NCI-H1105 (cell line): ENCODE measurements at regions not wholly inside any gene's neighbourhood (a gene's known extent, or its start where the extent isn't known, plus 50 kb on each side); places are given as distances from the start of the nearest gene placed in this dataset.

ENCODE experiments used
- DNase-seq: peaks from one replicate; lab custom pipeline; 2025; lab: John Stamatoyannopoulos, UW

DNA sequence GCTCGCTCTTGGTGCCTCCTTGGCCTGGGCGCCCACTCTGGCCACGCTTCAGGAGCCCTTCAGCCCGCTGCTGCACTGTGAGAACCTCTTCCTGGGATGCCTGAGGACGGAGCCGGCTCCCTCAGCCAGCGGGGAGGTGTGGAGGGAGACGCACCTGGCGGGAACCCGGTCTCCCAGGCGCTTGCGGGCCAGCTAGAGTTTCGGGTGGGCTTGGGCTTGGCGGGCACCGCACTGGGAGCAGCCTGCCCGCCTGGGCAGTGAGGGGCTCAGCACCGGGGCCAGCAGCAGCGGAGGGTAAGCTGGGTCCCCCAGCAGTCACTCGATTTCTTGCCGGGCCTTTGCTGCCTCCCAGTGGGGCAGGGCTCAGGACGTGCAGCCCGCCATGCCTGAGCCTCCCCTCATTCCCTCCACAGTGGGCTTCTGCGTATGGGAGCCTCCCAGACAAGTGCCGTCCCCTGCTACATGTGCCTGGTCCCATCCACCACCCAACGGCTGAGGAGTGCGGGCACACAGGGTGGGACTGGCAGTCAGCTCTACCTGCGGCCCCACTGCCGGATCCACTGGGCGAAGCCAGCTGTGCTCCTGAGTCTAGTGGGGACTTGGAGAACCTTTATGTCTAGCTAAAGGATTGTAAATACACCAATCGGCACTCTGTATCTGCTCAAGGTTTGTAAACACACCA, 708.7 kb downstream of the VGLL3 start:
- no peak for DNase-seq

DNA sequence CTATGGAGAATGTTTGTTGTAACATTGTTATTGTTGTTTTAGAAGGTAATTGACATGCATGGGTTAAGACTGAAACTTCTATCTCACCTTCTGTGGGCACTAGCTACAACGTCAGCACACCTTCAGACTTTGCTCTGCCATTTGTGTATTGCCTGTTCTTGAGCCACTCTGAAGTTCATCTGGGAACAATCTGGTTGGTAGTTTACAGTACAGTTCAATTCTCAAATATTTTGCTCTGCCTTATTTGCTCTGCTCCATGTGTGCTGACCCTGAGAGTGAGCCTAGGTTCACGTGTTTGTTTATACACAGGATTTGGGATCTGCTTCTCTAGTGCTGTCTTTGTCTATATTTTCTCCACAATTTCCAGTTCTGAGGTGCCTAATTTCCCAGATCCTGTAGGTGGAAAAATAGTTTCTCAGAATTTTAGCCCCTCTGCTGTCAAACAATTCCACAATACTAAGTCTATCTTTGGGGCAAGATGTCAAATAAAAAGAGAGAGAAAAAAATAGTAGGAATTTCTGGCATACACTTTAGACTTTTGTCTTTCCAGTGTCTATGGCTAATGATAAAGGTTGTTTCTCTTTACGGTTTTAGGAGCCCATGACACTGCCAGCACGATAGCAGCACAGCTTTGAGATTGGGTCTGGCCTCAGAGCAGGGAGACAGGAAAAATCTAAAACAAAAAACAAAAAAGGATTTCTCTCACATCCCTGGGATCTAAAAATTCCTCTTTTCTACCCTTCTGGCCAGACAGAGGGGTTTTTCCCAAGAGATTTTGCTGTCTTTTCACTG, 721.4 kb downstream of the VGLL3 start:
- no peak for DNase-seq

DNA sequence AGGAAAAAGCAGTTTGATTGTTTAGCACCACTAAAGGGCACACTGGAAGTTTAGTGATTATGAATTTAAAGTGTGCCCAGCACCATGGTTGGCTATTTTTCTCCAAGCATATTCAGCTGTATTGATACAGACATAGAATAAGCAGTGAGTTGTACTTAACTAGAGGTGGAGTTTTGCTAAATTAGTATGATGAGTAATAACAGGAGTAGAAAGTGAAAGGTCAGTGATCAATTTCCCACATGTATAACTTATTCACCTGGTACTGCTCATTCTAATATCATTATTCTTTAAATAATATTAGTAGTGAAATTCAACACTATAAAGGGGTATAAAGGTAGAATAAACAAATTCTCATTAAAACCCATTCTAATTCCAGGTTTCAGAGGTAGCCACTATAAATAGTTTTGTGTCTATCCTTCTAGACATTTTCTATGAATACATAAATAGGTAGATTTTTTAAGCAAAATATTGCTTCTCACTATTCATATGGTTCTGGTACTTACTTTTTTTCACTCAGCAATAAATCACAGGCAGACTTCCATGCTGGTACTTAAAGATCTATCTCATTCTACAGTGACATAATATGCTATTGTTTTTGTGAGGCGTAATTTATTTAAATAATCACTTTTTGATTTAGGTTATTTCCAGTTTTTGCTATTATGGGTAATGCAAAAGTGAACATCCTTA, 732.9 kb downstream of the VGLL3 start:
- no peak for DNase-seq

DNA sequence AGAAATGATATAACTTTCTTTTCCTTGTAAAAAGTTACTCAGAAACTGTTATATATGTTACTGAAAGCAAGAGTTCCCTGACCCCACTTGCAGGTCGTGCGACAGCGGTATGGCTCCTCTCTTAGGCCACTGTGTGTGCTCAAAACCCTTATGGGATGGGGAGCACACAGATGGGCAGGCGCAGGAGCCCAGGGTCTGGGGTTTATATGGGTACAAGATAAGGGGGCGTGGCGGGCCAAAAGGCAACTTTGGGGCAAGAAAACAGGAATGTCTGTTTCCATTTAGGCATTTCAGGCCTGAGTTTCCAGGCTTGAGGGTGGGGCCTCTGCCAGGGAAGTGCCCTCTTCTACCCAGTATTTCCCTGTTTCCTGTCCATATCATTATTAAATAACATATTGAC, 736.5 kb downstream of the VGLL3 start:
- DNase-seq: no peak

DNA sequence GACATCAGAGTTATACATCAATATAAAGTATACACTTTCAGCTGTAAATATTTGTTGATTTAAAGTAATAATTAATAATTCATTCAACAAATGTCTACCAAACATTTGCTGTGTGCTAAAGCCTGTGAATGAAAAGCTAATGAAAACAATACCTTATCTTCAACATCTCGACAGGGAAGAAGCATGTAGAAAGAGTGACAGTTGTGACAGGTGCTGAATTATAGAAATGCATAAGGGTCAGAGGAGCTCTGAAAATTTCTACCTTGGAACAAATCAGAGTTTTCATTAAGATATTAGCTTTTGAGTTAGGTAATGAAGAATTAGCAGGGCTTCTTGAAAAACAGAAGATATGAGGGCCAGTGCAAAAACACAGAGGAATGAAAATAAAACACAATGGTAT, 739.2 kb downstream of the VGLL3 start:
- DNase-seq: no peak

DNA sequence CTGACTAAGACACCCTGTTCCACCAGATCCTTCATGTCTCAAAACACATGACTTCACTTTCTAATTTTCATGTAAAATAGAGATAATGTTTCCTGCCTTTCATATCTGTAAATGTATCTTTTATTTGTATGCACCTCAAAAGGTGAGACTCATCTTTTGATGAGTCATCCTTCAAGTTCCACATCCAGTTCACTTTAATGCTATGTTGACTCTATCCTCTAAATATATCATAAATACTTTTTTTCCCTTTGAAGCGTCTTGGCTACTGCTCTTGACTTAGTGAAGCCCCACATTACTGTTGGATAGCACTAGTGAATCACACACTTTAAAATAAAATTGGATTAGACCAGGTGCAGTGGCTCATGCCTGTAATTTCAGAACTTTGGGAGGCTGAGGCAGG, 741.1 kb downstream of the VGLL3 start:
- DNase-seq: no peak

DNA sequence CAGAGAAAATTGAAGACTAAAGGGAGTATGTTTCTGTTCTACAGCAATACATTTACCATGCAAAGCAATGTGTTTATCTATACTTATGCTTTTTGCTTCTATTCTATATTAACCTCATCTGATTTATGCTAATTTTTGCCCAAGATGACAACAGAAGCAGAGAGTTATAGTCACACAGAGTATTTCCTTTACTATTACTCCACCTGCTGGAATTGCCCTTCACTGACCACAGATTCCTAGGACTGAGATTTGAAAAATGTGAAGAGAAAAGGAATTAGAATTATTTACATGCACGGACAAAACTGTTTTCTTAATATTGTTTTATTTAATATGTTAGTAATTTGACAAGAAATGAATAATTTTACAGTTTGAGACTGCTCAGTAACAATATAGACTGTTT, 745.6 kb downstream of the VGLL3 start:
- DNase-seq: no peak

DNA sequence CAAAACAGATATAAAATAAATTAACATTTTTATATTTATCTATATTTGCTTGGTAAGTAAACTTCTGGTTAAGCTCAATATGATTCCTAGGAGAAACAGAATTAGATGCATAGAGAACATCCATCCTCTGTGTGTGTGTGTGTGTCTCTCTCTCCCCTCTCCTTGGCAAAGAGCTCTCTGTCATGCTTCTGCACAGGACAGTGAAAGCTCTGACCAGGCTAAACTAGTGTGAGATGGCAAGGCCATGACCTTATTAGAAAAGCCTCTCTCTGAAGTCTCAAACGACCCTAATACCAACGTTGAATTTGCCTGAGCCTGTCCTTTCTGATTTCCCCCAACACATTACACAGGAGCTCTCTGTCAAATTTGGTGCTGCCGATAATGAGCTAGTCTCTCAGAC, 746.0 kb downstream of the VGLL3 start:
- DNase-seq: no peak

DNA sequence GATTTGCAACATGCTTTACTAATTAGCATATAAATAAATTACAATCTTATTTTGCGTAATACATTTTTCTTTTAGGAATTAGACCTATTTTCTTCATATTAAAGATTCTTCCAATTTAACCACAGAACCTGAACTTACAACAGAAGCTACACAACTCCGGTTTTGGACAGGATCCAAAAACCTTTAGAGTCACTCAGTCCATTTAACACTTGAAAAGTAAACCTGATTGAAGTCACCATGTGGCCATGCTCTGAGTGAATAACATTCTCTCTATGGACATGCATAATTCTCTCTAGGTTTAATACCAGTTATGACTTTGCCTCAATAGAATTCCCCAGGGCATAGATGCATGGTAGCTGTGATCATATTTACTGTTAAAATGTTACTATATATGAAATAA, 751.0 kb downstream of the VGLL3 start:
- DNase-seq: no peak

DNA sequence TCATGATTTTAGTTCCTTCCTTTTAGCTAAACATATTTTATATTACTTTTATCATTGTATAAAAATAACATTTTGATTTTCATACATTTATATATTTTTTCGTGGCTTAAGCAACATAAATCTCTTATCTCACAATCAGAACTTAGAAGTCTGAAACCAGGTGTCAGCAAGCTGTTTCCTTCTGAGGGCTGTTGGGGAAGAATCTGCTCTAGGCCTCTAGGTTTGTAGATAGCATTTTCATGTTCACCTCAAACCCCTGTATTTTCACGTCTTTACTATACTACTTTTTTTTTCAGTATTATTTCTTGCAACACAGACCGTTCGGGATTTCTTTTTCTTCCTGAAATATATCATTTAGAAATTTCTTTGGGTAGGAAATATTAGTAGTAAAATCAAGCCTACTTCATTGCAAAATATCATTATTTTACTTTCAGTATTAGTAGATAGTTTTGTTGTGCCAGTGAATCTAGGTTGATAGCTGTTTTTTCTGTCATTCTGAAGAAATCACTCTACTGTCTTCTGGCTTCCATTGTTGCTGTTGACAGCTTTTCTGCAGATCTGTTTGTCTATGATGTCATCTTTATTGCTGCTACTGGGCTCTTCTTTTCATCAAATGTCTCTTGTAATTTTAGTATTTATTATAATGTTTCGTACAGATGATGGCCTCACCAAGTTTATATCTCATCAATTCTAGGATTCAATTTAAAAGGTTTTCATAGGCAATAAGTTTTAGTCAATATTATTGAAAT, 756.3 kb downstream of the VGLL3 start:
- no peak for DNase-seq

DNA sequence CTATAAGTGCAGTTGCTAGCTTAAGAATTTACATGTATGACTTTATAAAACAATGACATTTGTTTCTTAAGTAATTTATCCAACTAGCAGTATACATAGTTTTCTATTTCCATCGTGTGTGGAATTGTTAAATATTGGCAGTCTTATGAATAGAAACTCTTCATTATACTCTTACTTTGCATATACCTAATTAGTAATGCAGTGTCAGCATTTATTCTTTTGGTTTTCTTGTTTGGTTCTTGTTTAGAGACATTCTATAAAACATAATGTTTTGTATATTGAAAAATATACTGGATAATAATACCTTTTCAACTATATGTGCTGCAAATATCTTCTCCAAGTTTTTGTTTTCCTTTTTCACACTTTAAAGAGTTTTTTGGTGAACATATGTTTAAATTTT, 760.2 kb downstream of the VGLL3 start:
- DNase-seq: no peak

DNA sequence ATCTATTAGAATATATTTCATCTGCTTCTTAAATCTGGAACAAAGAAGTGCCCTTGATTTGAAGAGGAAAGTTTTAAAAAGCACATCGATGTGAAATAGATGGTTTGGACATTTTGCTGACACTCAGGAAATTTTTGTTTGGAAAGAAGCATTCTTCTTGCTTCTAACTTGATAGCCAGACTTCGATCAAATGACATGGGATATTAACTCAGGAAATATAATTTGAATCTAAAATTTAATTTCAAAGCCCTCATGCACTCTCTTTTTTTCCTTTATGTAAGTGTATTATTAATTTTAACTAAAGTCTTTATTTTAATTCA, 761.2 kb downstream of the VGLL3 start:
- no peak for DNase-seq

DNA sequence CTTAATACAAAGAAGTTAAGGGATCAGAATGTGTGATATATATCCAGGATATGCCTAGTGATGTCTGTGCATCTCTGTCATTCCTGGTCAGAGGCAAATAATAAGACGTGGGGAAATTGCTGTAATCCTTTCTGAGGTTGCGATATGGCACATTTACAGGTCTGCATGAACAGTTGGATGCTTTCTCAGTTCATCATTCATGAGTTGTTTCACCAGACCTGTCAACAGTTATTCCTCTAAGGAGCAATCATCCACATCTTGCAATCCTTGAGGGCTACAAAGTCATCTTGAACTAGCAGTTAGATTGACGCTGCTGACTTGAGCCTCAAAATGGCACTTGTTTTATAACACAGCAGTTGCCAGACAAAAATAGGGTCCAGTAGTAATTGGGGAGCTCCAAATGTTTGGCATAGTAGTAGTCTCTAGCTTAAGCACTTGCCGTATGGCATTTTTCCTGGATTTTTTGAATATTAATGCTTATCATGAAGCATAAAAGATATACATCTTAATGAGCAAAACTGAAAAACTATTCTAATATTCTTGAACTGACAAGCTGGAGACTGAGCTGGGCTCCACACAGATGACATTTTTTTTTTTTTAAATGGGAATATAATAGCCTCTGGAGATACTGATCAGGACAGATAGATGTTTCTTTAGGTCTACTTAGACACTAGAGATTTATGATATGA, 761.7 kb downstream of the VGLL3 start:
- DNase-seq: no peak

DNA sequence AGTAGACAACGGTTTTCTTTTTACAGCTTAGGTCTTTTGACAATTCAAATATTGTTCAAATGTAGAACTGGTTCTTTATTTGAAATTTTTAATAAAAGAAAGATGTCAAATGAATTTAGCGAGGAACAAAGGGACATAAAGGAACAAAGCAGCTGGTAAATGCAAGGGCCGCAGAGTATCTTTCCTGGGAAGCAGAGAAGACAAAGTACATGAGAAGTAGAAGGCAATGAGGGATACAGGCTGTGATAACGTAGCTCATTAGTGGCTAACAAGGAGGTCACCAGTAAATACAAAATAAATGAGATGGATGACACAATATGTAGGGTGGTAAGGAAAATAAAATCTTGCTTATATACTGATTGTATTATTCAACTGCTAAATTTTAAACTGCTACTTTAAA, 762.8 kb downstream of the VGLL3 start:
- no peak for DNase-seq

DNA sequence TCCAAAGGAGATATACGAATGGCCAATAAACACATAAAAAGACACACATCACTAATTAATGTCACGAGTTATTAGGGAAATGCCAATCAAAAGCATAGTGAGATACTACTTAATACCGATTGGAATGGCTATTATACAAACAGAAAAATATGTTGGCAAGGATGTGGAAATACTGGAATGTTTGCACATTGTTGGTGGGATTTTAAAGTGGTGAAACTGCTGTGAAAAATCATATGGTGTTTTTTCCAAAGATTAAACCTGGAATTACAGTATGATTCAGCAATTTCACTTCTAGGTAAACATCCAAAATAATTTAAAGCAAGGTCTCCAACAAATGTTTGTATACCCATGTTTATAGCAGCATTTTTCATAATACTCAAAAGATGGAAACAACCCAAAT, 765.5 kb downstream of the VGLL3 start:
- DNase-seq: no peak

DNA sequence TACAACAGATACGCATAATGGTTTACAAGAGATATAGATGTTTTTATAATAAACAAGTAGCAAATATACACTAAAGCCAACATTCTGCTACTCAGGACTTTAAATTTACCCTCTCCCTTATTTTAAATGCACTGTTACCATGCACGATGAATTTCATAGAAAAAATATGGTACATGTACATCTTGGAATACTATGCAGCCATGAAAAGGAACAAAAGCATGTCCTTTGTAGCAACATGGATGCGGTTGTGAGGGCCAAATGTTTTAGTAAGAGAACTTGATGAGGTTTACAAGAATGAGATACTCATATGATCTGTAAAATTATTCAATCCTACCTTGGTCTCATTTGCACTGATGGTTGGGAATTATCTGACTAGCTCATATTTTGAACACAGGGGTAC, 769.3 kb downstream of the VGLL3 start:
- DNase-seq: no peak

DNA sequence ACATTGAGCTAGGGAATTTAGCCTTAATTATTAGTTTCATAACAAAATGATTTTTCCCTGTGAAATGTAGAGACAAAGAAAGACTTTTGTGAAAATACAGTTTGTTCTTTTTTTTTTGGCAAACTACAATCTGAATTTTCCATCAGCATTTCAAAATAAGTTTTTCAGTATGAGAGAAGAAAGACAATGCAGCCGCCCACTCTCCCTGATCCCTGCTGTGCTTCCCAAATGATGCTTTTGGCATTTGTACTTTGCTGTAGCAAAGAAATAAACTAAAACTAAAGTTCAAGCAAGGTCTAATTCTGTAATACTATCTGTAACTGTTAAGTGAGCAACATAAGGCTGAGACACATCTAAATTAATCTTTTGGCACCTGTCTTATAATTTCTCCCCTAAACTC, 782.2 kb downstream of the VGLL3 start:
- no peak for DNase-seq

DNA sequence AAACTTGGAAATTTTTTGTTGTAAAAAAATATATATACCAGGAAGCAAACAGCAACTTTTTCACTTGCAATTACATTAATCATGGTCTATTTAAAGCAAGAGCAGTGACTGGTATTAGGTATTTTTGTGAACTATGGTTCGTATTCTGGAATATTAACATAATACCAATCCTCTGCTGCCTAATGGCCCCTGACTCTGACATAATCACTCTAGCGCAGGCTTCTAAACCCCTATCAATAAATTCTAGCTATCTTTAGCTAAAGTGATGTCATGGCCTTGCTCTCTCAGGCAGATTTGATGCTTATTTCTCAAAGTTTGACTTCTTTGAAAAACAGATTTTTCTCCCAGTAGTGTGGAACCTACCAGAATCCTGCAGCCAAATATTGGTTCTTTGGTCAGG, 808.3 kb downstream of the VGLL3 start:
- DNase-seq: no peak

DNA sequence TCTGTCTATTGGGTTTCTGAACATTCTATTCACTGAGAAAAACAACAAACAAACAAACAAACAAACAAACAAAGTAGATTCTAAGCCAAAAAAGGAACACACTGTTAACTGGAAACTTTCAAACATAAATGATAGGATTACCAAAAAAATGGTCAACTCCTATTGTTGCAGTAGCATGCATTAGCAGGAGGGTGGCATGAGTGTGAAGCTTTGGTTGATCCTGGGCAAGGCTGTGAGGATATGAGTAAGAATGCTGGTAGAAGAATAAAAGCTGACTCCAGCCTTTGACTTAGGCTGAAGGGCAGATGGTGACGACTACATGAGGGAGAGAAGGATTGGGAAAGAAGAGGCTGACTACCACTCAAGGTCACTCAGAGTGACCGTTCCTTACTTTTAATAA, 810.3 kb downstream of the VGLL3 start:
- DNase-seq: no peak

DNA sequence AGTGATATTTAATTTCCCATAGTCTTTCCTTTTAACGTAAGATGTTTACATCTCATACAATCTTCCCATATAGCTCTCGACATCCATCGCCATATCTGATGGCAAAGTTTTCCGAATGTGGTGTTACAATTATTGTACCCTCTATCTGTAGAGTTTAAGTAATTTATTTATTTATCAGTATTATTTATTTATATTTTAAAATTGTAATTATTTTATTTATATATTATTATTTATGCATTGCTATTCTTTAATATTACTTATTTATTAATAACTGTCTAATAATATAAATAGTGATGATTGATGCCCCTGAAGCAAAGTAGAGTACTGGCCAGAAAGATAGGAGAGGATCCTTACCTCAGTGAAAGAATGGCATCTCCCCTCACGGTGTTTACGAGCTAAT, 812.9 kb downstream of the VGLL3 start:
- no peak for DNase-seq

DNA sequence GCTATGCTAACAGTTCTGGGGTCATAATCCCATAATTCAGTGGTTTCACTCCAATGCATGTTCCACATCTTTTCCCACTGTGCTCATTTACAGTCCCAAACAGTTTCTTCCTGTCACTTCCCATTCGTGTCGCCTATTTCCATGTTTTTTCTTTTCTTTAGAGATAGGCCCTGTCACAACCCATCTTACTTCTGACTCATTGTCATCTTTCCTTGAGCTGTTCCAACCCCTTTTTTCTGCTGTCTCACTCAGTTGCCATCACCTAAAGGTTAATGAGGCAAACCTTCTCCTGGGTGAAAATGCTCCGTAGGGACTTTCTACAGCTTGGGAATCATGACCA, 814.5 kb downstream of the VGLL3 start:
- DNase-seq: no peak
